ENCODE measurements at regions not wholly inside any gene's neighbourhood (a gene's known extent, or its start where the extent isn't known, plus 50 kb on each side); places are given as distances from the start of the nearest gene placed in this dataset.

- Histone ChIP-seq H3K36me3 (ENCODE audit: control insufficient read depth in 1 of 2, insufficient read depth in 2 of 2, low read length in 2 of 2) (no peaks in the 10 kb centered on the region), H3K4me3 (replicated peaks in 1 of 2; ENCODE audit: low read depth in 1 of 2, low read length in 2 of 2) (no peak overlapping the region), H3K9ac (ENCODE audit: low read length) (no peak overlapping the region), H3K9me2 (ENCODE audit: insufficient read depth) (no peaks in the 10 kb centered on the region), H3K9me3 (ENCODE audit: control insufficient read depth in 1 of 2, insufficient read depth in 1 of 2, low read depth in 1 of 2, low read length in 2 of 2) (no peaks in the 10 kb centered on the region), H3K4me2 (ENCODE audit: low read length) (no peak overlapping the region), H3K27me3 (ENCODE audit: insufficient read depth, low read length) (no peaks in the 10 kb centered on the region), H4K20me1 (ENCODE audit: insufficient read depth) (no peaks in the 10 kb centered on the region), H3K27ac (ENCODE audit: low read depth, low read length) (no peak overlapping the region), H3K79me2 (ENCODE audit: insufficient read depth, low read length) (no peaks in the 10 kb centered on the region), H3K4me1 (ENCODE audit: control insufficient read depth in 1 of 2, insufficient read depth in 2 of 2, low read length in 2 of 2) (no peaks in the 10 kb centered on the region), H2AFZ (ENCODE audit: low read depth, low read length, poor library complexity, severe bottlenecking) (no peak overlapping the region)
- ChIA-PET POLR2A (no interaction called here), CTCF (no interaction called here), RAD21 (ENCODE audit: low non-redundant PET in 1 of 2, low total read pairs in 2 of 2, uncharacterized antibody in 2 of 2, unreplicated experiment in 2 of 2) (no interaction called here)
- DNase-seq (ENCODE audit: low read depth, low spot score): no peak
- BruUV-seq (replicated peaks): no TSS peak
- no peak for TF ChIP-seq CTCF (IDR thresholded peaks at IDR 0.05 in 2 of 3, conservative IDR thresholded peaks at IDR 0.05 in 1 of 3; ENCODE audit: borderline replicate concordance in 1 of 3, insufficient read depth in 1 of 3, low read depth in 2 of 3, low read length in 2 of 3)
- no peak for TF ChIP-seq ZNF274 (IDR thresholded peaks at IDR 0.05; ENCODE audit: low read depth, low read length)
- no peak for TF ChIP-seq EZH2 (IDR thresholded peaks at IDR 0.05)
- no peak for TF ChIP-seq ELF1 (IDR thresholded peaks at IDR 0.05; ENCODE audit: borderline replicate concordance, low read depth)
- no peak for TF ChIP-seq CBX3 (IDR thresholded peaks at IDR 0.05; ENCODE audit: low read depth)
- no peak for TF ChIP-seq REST (IDR thresholded peaks at IDR 0.05; ENCODE audit: low read depth)
- TF ChIP-seq POLR2AphosphoS5 (IDR thresholded peaks at IDR 0.05; ENCODE audit: low read depth, low read length): no peak
- TF ChIP-seq SRF (IDR thresholded peaks at IDR 0.05; ENCODE audit: low read depth): no peak
- TF ChIP-seq JUND (IDR thresholded peaks at IDR 0.05): no peak
- TF ChIP-seq EZH2phosphoT487 (IDR thresholded peaks at IDR 0.05; ENCODE audit: borderline replicate concordance): no peak
- no peak for TF ChIP-seq RAD21 (IDR thresholded peaks at IDR 0.05; ENCODE audit: low read depth)
- TF ChIP-seq POLR2A (IDR thresholded peaks at IDR 0.05; ENCODE audit: borderline replicate concordance, extremely low read depth, insufficient read depth, insufficient read length): no peak
- TF ChIP-seq SP1 (IDR thresholded peaks at IDR 0.05; ENCODE audit: low read depth): no peak
- TF ChIP-seq TCF7L2 (IDR thresholded peaks at IDR 0.05; ENCODE audit: borderline replicate concordance, extremely low read depth, insufficient read depth, insufficient read length): no peak
- TF ChIP-seq ZFX (IDR thresholded peaks at IDR 0.05): no peak
- TF ChIP-seq YY1 (IDR thresholded peaks at IDR 0.05; ENCODE audit: extremely low read depth, insufficient replicate concordance, low read depth, low read length): no peak
- TF ChIP-seq CEBPB (IDR thresholded peaks at IDR 0.05; ENCODE audit: low read depth): no peak
- no peak for ATAC-seq
- intact Hi-C loops (cut with micrococcal nuclease): no loop called here
Observed at GRCh38 chrX:39676434-39676833, 421.3 kb downstream of the BCOR start.

Data from HCT116 (cell line).